GM12872 (cell line): ENCODE measurements at regions not wholly inside any gene's neighbourhood (a gene's known extent, or its start where the extent isn't known, plus 50 kb on each side); places are given as distances from the start of the nearest gene placed in this dataset.
A peak's percentile ranks its signal among the peaks of the same experiment; 100 is the strongest.

ENCODE experiments used
- TF ChIP-seq, protein P1 (sequence below): IDR thresholded peaks from 3 replicates; pipeline ENCODE4 v1.5.1; 2011; ENCODE audit warnings: low read depth, mild to moderate bottlenecking, low read length, moderate library complexity; ENCODE audit not compliant: insufficient read depth

GRCh38 chr7:32206987-32207386, 136.8 kb upstream of the PDE1C start:
- TF ChIP-seq, protein P1, sequence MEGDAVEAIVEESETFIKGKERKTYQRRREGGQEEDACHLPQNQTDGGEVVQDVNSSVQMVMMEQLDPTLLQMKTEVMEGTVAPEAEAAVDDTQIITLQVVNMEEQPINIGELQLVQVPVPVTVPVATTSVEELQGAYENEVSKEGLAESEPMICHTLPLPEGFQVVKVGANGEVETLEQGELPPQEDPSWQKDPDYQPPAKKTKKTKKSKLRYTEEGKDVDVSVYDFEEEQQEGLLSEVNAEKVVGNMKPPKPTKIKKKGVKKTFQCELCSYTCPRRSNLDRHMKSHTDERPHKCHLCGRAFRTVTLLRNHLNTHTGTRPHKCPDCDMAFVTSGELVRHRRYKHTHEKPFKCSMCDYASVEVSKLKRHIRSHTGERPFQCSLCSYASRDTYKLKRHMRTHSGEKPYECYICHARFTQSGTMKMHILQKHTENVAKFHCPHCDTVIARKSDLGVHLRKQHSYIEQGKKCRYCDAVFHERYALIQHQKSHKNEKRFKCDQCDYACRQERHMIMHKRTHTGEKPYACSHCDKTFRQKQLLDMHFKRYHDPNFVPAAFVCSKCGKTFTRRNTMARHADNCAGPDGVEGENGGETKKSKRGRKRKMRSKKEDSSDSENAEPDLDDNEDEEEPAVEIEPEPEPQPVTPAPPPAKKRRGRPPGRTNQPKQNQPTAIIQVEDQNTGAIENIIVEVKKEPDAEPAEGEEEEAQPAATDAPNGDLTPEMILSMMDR, result peak; percentile 36; the same call in 1 of the 3 replicates

GRCh38 chr7:32206488-32206887, 136.3 kb upstream of the PDE1C start:
- TF ChIP-seq, protein P1, result no peak

DNA sequence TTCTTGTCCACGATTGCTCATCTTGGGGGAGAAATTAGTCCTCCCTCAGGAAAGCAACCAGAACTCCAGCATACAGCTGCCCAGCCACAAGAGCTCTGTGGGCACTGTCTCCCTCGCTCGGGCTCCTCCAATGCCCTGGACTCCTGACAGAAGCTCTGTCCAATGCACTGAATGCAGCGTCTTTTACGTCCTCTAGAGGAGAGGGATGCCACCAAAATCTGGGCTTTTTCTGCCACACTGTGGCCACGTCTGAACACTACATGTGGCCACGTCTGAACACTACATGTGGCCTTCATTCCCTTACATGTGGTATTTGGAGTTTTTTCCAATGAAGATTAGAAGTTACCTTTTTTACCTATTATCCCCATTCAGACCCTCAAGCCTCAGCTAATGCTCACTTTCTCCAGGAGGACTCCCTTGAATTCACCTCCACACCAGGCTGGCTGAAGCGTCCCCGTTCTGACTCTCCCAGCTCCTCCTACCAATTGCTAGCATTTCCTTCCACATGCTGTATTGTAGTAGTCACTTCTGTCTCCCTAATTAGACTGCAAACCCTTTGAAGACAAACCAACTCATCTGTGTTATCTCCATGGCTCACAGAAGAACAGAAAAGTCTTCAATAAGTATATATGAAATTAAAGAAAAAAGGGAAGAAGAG, 134.3 kb upstream of the PDE1C start:
- TF ChIP-seq, protein P1, result peak; percentile 76

DNA sequence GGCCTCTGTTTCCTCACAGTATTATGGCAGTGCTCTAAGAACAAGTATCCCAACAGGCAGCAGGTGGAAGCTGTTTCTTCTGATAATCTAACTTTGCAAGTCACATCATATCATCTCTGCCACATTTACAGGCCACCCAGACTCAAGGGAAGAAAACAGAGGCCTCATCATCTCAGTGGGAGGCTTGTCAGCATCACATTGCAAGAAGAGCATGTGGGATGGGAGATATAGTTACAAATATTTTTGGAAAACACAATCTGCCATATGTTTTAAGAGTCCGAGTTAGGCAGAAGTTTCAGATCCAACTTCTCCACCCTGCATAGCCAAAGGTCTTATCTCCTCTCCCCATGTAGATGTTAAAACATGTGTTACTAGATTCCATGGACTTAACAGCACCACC, 130.4 kb upstream of the PDE1C start:
- TF ChIP-seq, protein P1, result no peak

DNA sequence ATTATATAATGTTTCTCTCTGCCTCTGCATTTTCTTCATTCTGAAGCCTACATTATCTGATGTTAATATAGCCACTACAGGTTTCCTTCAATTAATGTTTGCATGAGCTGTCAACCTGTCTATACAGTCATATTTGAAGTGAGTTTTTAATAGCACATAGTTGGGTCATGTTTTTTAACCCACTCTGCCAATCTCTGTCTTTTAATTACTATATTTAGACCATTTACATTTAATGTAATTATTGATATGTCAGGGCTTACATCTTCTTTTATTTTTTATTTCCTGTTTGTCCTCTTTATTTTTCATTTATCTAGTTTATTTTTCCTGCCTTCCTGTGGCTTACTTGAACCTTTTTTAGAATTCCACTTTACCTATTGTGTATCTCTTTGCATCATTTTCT, 124.3 kb upstream of the PDE1C start:
- TF ChIP-seq, protein P1, result no peak

DNA sequence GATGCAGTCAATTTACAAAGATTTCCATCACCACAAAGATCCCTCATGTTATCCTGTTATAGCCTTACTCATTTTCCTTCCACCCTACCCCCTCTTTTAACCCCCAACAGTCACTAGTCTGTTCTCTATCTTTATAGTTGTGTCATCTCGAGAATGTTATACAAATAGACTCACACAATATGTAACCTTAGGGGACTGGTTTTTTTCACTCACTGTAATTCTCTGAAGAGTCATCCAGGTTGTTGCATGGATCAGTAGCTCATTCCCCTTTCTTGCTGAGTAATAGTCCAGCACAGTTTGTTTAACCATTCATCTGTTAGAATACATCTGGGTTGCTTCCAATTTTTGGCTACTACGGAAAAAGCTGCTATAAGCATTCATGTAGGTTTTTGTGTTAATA, 121.1 kb upstream of the PDE1C start:
- TF ChIP-seq, protein P1, result no peak

DNA sequence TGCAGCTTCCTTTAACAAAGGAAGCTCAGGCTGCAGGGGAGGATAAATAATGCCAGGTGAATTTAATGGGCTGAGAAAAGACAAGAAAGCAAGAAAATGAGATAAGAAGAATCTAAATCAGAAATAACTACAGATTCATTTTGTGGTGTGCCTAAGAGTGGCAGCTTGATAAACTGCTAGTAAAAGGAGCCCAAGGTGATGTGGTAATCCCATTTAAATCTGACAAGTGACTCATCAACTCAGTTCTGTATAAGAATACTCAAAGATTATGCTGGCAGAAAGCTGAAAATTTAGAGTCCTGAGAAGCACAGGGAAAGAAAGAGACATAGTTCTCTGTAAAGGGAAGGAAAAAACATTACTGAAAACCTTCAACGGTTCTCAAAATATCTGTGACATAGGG, 109.4 kb upstream of the PDE1C start:
- TF ChIP-seq, protein P1, result no peak
